GM19397 (cell line): ENCODE measurements at regions not wholly inside any gene's neighbourhood (a gene's known extent, or its start where the extent isn't known, plus 50 kb on each side); places are given as distances from the start of the nearest gene placed in this dataset.
"Not testable (repeated sequence)": the region's sequence is repeated elsewhere in the genome, so short reads cannot be mapped to it uniquely, and the experiment has no call there.

Experiments
- ATAC-seq: cut with Tn5 transposase; IDR thresholded peaks from one replicate; pipeline ENCODE4 v1.9.1; 2021; ENCODE audit warnings: mild to moderate bottlenecking, moderate library complexity; ENCODE audit not compliant: unreplicated experiment

DNA sequence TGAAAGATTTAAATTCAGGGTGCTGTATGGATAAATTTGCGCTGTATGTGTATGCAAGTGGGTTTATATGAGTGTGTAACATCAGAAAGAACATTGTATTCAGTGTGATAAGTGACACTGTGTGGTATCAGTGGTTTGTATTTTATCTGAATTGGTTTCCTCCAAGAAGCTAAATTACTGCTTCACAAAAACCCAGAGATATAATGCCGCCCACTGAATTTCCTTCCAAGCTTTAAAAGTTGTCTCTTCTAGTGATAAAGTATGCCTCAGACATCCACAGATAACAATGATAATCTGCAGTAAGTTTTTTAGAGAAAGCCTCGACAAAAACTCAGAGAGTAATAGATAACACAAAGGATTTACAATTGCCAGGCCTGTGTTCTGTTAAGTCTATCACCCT, 710.6 kb upstream of the HS3ST1 start:
- no peak for ATAC-seq

DNA sequence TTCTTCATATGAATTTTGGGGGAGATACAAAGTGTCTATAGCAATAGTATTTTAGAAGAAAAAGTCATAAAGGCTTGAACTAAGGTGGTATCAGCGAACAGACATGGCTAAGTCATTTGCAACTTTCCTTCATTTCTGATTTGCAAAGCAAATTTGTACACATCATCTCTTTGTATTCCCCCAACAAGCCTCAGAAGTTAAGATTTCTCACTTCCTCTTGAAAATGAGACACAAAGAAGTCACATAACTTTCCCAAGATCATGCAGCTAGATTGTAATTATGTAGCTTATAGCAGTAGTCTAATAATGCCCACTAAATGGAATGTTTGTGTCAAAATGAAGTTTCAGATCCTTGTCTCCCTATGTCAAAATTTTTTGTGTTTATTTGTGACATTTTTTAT, 709.8 kb upstream of the HS3ST1 start:
- ATAC-seq, result no peak

DNA sequence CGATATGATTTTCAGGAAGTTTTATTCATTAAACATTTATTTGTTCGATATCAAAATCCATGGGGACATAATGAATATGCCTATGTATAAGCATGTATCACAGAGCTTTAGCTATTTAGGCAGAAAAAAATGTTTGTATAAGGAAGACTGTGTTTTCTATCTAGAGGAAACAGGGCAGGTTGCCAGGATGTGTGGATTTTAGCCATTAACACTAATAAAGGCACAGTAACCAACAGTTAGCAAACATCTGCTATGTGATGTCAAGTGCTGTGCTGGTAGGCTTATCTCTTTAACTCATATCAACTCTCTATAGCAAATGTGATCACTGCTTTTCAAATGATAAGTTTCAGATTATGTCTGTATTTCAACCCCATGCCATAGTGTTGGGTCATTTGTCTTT, 708.9 kb upstream of the HS3ST1 start:
- ATAC-seq, result no peak

GRCh38 chr4:12126474-12126873, 697.8 kb upstream of the HS3ST1 start:
- ATAC-seq, result no peak

GRCh38 chr4:12124138-12124537, 695.4 kb upstream of the HS3ST1 start:
- no peak for ATAC-seq

DNA sequence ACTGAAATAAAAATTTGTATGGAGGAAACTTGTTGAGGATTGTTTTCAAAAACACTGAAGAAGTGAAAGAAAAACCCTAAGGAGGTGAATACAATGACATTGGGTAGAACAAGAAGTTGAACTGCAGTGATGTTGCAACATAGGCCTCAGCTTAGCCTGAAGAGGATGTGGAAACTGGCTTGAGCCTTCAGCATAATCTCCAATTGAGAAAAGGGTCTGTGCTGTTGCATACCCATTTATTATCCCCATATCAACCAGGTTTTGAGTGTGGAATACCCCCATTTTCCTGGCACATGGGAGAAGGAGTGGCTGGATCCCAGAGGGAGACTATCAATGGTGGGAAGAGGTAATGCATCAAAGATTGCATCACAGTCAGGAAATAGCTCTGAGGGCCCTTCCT, 695.0 kb upstream of the HS3ST1 start:
- no peak for ATAC-seq

GRCh38 chr4:12122316-12122715, 693.6 kb upstream of the HS3ST1 start:
- ATAC-seq, result no peak

DNA sequence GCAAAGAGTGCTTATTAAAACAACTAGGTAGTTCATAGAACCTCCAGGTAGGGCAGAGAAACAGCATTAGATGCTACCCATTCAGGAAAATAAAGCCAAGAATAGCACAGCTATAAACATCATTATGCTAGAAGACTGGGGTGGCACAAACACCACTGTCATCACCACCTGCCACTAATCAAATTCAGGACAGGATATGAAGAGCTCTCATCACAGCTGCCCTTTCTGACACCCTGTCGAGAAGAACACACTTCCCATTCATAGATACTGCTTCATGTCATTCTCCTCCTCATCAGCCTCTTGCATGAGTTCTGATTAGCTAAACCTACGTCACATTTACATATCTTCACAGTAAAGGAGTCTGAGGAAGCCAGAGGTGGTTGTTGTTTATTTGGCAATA, 692.3 kb upstream of the HS3ST1 start:
- ATAC-seq, result no peak

GRCh38 chr4:12118651-12119213, 690.0 kb upstream of the HS3ST1 start:
- ATAC-seq, result peak; percentile 67

GRCh38 chr4:12116009-12116552, 687.4 kb upstream of the HS3ST1 start:
- ATAC-seq, result no peak

DNA sequence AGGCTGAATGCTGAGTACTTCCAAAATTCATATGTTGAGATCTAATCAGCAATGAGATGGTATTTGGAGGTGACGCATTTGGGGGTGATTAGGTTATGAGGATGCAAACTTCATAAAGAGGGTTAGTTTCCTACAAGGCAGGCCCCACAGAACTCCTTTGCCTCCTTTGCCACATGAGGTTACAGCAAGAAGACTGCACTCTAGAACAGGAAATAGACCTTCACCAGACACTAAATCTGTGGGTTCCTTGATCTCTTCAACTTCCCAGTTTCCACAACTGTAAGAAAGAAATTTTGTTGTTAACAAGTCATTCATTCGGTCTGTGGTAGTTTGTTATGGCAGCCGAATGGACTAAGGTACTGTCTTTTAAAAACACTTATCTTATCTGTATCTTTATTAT, 681.9 kb upstream of the HS3ST1 start:
- ATAC-seq, result no peak

GRCh38 chr4:12109056-12109455, 680.4 kb upstream of the HS3ST1 start:
- not testable (repeated sequence) for ATAC-seq

- ATAC-seq, result no peak
Measured at GRCh38 chr4:12105519-12105918, 676.8 kb upstream of the HS3ST1 start.

DNA sequence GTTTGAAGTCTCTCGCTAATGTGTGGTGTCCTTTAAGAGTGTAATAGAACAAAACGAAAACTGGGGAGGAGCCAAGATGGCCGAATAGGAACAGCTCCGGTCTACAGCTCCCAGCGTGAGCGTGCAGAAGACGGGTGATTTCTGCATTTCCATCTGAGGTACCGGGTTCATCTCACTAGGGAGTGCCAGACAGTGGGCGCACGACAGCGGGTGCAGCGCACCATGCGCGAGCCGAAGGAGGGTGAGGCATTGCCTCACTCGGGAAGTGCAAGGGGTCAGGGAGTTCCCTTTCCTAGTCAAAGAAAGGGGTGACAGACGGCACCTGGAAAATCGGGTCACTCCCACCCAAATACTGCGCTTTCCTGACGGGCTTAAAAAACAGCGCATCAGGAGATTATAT, 661.2 kb upstream of the HS3ST1 start:
- ATAC-seq, result not testable (repeated sequence)

GRCh38 chr4:12084690-12085089, 656.0 kb upstream of the HS3ST1 start:
- ATAC-seq, result no peak

GRCh38 chr4:12071316-12071715, 642.6 kb upstream of the HS3ST1 start:
- no peak for ATAC-seq

GRCh38 chr4:12053966-12054365, 625.3 kb upstream of the HS3ST1 start:
- ATAC-seq, result no peak

DNA sequence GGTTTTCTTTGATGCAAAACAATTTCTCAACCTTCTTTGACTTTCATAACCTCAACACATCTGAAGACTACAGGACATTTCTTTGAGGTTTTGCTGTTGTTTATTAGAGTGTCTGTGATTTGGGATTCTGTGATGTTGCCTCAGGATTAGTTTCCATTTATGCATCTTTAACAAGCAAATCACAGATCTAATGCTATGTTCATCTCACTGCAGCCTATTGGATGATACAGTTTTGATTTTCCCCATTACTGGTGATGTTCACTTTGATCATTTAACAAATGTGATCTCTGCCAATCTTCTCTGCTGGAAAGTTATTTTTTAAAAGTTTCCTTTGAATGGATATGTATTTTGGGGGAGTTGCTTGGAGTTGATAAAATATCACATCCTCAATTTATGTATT, 624.9 kb upstream of the HS3ST1 start:
- ATAC-seq, result no peak

GRCh38 chr4:12050357-12050756, 621.7 kb upstream of the HS3ST1 start:
- no peak for ATAC-seq

DNA sequence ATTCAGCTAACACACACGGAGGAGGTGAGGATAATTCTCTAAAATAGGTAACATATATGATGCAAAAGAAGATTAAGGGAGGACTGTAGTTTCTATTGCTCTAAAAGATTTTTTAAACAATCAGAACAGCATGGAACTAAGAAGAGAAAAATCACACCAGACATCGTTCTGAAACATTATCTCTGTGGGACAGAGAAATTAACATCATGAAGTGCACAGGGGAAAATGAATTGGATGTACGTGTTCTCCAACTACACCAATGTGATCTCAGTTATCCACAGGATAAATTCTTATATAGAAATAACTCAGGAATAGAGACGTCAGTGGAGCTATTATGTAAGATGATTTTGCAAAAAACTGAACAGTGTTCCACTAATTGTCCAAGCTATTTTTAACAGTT, 614.1 kb upstream of the HS3ST1 start:
- no peak for ATAC-seq

DNA sequence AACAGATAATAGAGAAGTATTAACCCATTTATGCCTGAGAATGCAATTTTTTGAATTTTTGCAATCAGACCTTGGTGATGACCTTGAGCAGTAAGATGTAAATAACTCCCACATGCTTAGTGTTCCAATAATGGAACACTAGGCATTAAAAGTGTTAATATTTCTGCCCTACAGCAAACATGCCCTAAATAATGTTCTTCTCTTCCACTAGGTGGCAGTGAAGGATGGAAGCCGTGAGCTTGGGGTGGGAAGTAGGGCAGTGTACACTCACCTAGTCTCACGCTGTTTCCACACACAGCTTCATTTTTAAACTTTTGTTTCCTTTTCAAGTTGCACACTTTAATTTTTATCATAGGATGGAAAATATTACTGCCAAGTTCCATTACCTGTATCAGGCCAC, 613.1 kb upstream of the HS3ST1 start:
- ATAC-seq, result no peak

GRCh38 chr4:12036450-12036849, 607.8 kb upstream of the HS3ST1 start:
- no peak for ATAC-seq

DNA sequence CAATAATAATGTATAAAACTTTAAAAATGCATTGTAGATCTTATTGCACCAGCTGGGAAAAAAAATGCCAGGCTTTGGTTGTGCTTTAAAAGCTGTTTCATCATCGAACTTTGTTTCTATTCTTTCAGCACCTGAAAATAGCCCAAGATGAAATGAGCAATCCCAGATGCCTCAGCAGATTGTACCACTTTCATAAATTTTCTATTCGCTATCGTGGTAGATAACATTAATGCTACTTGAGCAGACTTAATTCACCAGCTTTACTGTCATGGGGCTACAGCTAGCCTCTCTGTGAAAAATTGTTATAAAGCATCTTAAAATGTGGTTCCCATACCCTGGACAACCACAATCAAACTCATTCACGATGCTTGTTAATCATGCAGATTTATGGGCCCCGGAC, 599.6 kb upstream of the HS3ST1 start:
- no peak for ATAC-seq
